ENCODE measurements at regions not wholly inside any gene's neighbourhood (a gene's known extent, or its start where the extent isn't known, plus 50 kb on each side); places are given as distances from the start of the nearest gene placed in this dataset.

- TF ChIP-seq CTCF (conservative IDR thresholded peaks at IDR 0.05; ENCODE audit: low read length) (no peak), EZH2phosphoT487 (IDR thresholded peaks at IDR 0.05; ENCODE audit: borderline replicate concordance, low read depth, low read length) (no peak)
These were observed 223.8 kb upstream of the SERP2 start for GRCh38 chr13:44149821-44150220.

Data from OCI-LY7 (cell line).